Smooth muscle cell (in vitro differentiated cells): ENCODE measurements at regions not wholly inside any gene's neighbourhood (a gene's known extent, or its start where the extent isn't known, plus 50 kb on each side); places are given as distances from the start of the nearest gene placed in this dataset.
A peak's percentile ranks its signal among the peaks of the same experiment; 100 is the strongest.

Experiments used
- DNase-seq: peaks from one replicate; lab custom pipeline; 2025; ENCODE audit not compliant: unreplicated experiment; lab: John Stamatoyannopoulos, UW
- H2AFZ ChIP-seq: fragments of 200-600 bp; sonication (generic); 2 replicates; pipeline ENCODE4 v1.6.0; 2016; ENCODE audit warnings: antibody characterized with exemption, low read depth, mild to moderate bottlenecking
- H3F3A ChIP-seq: fragments of 200-600 bp; sonication (generic); 2 replicates; pipeline ENCODE4 v1.6.0; 2017; ENCODE audit warnings: antibody characterized with exemption, low read depth
- H3K27ac ChIP-seq: fragments of 200-600 bp; sonication (generic); 2 replicates; pipeline ENCODE4 v1.5.1; 2016; ENCODE audit warnings: low read depth, mild to moderate bottlenecking
- H3K27me3 ChIP-seq: fragments of 200-600 bp; sonication (generic); 2 replicates; pipeline ENCODE4 v1.6.1; 2016; ENCODE audit warnings: low read depth, mild to moderate bottlenecking
- H3K36me3 ChIP-seq: fragments of 200-600 bp; sonication (generic); 2 replicates; pipeline ENCODE4 v1.5.1; 2016; ENCODE audit warnings: low read depth
- H3K4me1 ChIP-seq: fragments of 200-600 bp; sonication (generic); 2 replicates; pipeline ENCODE4 v1.5.1; 2016; ENCODE audit warnings: low read depth
- H3K4me2 ChIP-seq: fragments of 200-600 bp; sonication (generic); 2 replicates; pipeline ENCODE4 v1.6.0; 2016; ENCODE audit warnings: mild to moderate bottlenecking
- H3K4me3 ChIP-seq: fragments of 200-600 bp; sonication (generic); 2 replicates; pipeline ENCODE4 v1.5.1; 2016; ENCODE audit warnings: mild to moderate bottlenecking
- H3K79me2 ChIP-seq: fragments of 200-600 bp; sonication (generic); 2 replicates; pipeline ENCODE4 v1.6.0; 2016; ENCODE audit warnings: low read depth, mild to moderate bottlenecking
- H3K9ac ChIP-seq: fragments of 200-600 bp; sonication (generic); 2 replicates; pipeline ENCODE4 v1.6.0; 2016; ENCODE audit warnings: low read depth
- H3K9me3 ChIP-seq: fragments of 200-600 bp; sonication (generic); replicated peaks from 2 replicates; pipeline ENCODE4 v1.5.1; 2016; ENCODE audit warnings: low read depth
- H4K20me1 ChIP-seq: fragments of 200-600 bp; sonication (generic); 2 replicates; pipeline ENCODE4 v1.6.0; 2016; ENCODE audit warnings: low read depth
- CTCF ChIP-seq: fragments of 200-600 bp; sonication (generic); IDR thresholded peaks from 2 replicates; pipeline ENCODE4 v1.5.1; 2017; ENCODE audit warnings: borderline replicate concordance, mild to moderate bottlenecking, antibody characterized with exemption; ENCODE audit not compliant: insufficient read depth, poor library complexity, severe bottlenecking
- WGBS: methylation state at CpG from one replicate; pipeline ENCODE4 v1.1.7; 2016; ENCODE audit warnings: low lambda C conversion rate; 5-methylcytosine and 5-hydroxymethylcytosine counted together

GRCh38 chr20:22204801-22205200 lies 379.6 kb downstream of the FOXA2 start:
- Histone ChIP-seq H3K4me1 (no peaks in the 10 kb centered on the region), H3K4me2 (no peak overlapping the region), H3K4me3 (no peak overlapping the region), H3K36me3 (no peaks in the 10 kb centered on the region), H3K79me2 (no peaks in the 10 kb centered on the region), H2AFZ (no peak overlapping the region), H3K27ac (no peak overlapping the region), H4K20me1 (no peaks in the 10 kb centered on the region), H3K9ac (no peak overlapping the region), H3K9me3 (no peaks in the 10 kb centered on the region), H3K27me3 (no peaks in the 10 kb centered on the region), H3F3A (no peaks in the 10 kb centered on the region)
- 91% methylated on average over 4 of the region's 4 CpGs for WGBS
- TF ChIP-seq CTCF, result no peak
- no peak for DNase-seq

- Histone ChIP-seq H3K4me2 (no peak overlapping the region), H2AFZ (no peak overlapping the region), H3K4me3 (no peak overlapping the region), H3K4me1 (peaks cover 7% of the 10 kb centered on the region), H3K27ac (no peak overlapping the region), H3F3A (no peaks in the 10 kb centered on the region), H4K20me1 (no peaks in the 10 kb centered on the region), H3K79me2 (no peaks in the 10 kb centered on the region), H3K27me3 (no peaks in the 10 kb centered on the region), H3K9me3 (no peaks in the 10 kb centered on the region), H3K36me3 (no peaks in the 10 kb centered on the region), H3K9ac (no peak overlapping the region)
- WGBS, result 59% methylated on average over 1 of the region's 1 CpG
- no peak for TF ChIP-seq CTCF
- DNase-seq, result no peak
Observed at GRCh38 chr20:22182148-22182547, 402.2 kb downstream of the FOXA2 start.

GRCh38 chr20:22180244-22180643 lies 404.1 kb downstream of the FOXA2 start:
- 63% methylated on average over 1 of the region's 1 CpG for WGBS
- no peaks in the 10 kb centered on the region for H3K79me2 ChIP-seq
- H3K36me3 ChIP-seq, result no peaks in the 10 kb centered on the region
- TF ChIP-seq CTCF, result peak; percentile 21
- H4K20me1 ChIP-seq, result no peaks in the 10 kb centered on the region
- DNase-seq, result no peak
- H3K4me3 ChIP-seq, result no peak overlapping the region
- no peak overlapping the region for H2AFZ ChIP-seq
- H3F3A ChIP-seq, result no peaks in the 10 kb centered on the region
- no peak overlapping the region for H3K4me2 ChIP-seq
- H3K27ac ChIP-seq, result no peak overlapping the region
- H3K9ac ChIP-seq, result no peak overlapping the region
- no peaks in the 10 kb centered on the region for H3K27me3 ChIP-seq
- H3K9me3 ChIP-seq, result no peaks in the 10 kb centered on the region
- H3K4me1 ChIP-seq, result peaks cover 7% of the 10 kb centered on the region

- H3F3A ChIP-seq, result no peaks in the 10 kb centered on the region
- no peak overlapping the region for H3K4me2 ChIP-seq
- no peak for DNase-seq
- H3K9ac ChIP-seq, result no peak overlapping the region
- no peak overlapping the region for H2AFZ ChIP-seq
- H3K4me3 ChIP-seq, result no peak overlapping the region
- 86% methylated on average over 10 of the region's 10 CpGs for WGBS
- no peaks in the 10 kb centered on the region for H4K20me1 ChIP-seq
- no peaks in the 10 kb centered on the region for H3K36me3 ChIP-seq
- TF ChIP-seq CTCF, result no peak
- H3K27me3 ChIP-seq, result no peaks in the 10 kb centered on the region
- H3K79me2 ChIP-seq, result no peaks in the 10 kb centered on the region
- H3K27ac ChIP-seq, result no peak overlapping the region
- no peaks in the 10 kb centered on the region for H3K9me3 ChIP-seq
- H3K4me1 ChIP-seq, result no peaks in the 10 kb centered on the region
Observed at GRCh38 chr20:22160101-22160652, 424.2 kb downstream of the FOXA2 start.
